ENCODE measurements at regions not wholly inside any gene's neighbourhood (a gene's known extent, or its start where the extent isn't known, plus 50 kb on each side); places are given as distances from the start of the nearest gene placed in this dataset.

DNA sequence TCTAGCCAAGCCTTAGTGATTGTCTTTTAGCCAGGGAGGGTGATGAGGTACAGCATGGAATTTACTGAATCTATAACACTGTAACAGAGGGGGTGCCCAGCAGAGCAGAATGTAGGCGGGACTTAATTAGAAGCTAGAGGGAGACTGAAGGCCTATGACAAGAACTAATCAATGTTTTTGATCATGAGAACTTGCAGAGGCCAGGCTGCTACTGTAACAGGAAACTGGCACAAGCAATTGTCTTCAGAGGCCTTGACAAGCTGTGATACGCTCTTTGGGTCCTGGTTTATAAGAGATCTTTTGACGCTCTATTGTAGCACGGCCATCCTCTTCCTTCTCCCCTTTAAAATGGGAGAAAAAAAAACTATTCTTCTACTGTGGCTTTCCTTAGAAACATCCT lies 1297.3 kb downstream of the JRKL start:
- Histone ChIP-seq H3K27me3 (ENCODE audit: control insufficient read depth in 2 of 2, insufficient read depth in 2 of 2, low read length in 2 of 2) (no peaks in the 10 kb centered on the region), H3K27ac (ENCODE audit: extremely low read depth, low read depth, low read length) (no peak overlapping the region), H3K79me2 (ENCODE audit: control insufficient read depth, insufficient read depth, low read length) (no peaks in the 10 kb centered on the region), H3K9me3 (replicated peaks; ENCODE audit: control insufficient read depth, insufficient read depth, low read depth, low read length) (0 out of 2 replicates have a peak, but pooled peaks cover 1% of the 10 kb centered on the region), H3K4me2 (ENCODE audit: insufficient read depth, low read length) (no peak overlapping the region), H2AFZ (ENCODE audit: low read depth, low read length) (peak overlapping the region; percentile 86), H3K9me1 (ENCODE audit: control insufficient read depth, insufficient read depth, low read length) (peaks cover 3% of the 10 kb centered on the region), H3K4me3 (no peak overlapping the region), H3K36me3 (ENCODE audit: control insufficient read depth, insufficient read depth, low read length) (no peaks in the 10 kb centered on the region), H3K4me1 (replicated peaks in 1 of 2; ENCODE audit: control insufficient read depth in 2 of 2, insufficient read depth in 2 of 2, low read length in 2 of 2) (no peaks in the 10 kb centered on the region), H4K20me1 (replicated peaks; ENCODE audit: control insufficient read depth, insufficient read depth, low read length) (no peaks in the 10 kb centered on the region), H3K9ac (ENCODE audit: insufficient read depth in 1 of 2, low read depth in 2 of 2, low read length in 2 of 2) (no peak overlapping the region)
- intact Hi-C loops (cut with micrococcal nuclease) (no loop called here), in situ Hi-C loops (cut with MboI) (no loop called here)
- BruUV-seq (replicated peaks) = no TSS peak
- ChIA-PET POLR2A (no interaction called here), CTCF (ENCODE audit: low intra/inter-chr PET ratio) (no interaction called here)
- no peak for DNase-seq (ENCODE audit: extremely low read depth in 1 of 4, low spot score in 3 of 4)
- WGBS (ENCODE audit: insufficient coverage, low coverage, missing lambda C conversion rate) = 39% methylated on average over 4 of the region's 4 CpGs
- no peak for FAIRE-seq
- no peak for ATAC-seq
- TF ChIP-seq TRIM28 (IDR thresholded peaks at IDR 0.05) = no peak
- TF ChIP-seq, protein P1, sequence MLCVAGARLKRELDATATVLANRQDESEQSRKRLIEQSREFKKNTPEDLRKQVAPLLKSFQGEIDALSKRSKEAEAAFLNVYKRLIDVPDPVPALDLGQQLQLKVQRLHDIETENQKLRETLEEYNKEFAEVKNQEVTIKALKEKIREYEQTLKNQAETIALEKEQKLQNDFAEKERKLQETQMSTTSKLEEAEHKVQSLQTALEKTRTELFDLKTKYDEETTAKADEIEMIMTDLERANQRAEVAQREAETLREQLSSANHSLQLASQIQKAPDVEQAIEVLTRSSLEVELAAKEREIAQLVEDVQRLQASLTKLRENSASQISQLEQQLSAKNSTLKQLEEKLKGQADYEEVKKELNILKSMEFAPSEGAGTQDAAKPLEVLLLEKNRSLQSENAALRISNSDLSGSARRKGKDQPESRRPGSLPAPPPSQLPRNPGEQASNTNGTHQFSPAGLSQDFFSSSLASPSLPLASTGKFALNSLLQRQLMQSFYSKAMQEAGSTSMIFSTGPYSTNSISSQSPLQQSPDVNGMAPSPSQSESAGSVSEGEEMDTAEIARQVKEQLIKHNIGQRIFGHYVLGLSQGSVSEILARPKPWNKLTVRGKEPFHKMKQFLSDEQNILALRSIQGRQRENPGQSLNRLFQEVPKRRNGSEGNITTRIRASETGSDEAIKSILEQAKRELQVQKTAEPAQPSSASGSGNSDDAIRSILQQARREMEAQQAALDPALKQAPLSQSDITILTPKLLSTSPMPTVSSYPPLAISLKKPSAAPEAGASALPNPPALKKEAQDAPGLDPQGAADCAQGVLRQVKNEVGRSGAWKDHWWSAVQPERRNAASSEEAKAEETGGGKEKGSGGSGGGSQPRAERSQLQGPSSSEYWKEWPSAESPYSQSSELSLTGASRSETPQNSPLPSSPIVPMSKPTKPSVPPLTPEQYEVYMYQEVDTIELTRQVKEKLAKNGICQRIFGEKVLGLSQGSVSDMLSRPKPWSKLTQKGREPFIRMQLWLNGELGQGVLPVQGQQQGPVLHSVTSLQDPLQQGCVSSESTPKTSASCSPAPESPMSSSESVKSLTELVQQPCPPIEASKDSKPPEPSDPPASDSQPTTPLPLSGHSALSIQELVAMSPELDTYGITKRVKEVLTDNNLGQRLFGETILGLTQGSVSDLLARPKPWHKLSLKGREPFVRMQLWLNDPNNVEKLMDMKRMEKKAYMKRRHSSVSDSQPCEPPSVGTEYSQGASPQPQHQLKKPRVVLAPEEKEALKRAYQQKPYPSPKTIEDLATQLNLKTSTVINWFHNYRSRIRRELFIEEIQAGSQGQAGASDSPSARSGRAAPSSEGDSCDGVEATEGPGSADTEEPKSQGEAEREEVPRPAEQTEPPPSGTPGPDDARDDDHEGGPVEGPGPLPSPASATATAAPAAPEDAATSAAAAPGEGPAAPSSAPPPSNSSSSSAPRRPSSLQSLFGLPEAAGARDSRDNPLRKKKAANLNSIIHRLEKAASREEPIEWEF (CRISPR knock-in tag; IDR thresholded peaks at IDR 0.05) = no peak
- no peak for TF ChIP-seq MEF2D (tag; conservative IDR thresholded peaks at IDR 0.05; ENCODE audit: low read depth)
- TF ChIP-seq, protein P2, sequence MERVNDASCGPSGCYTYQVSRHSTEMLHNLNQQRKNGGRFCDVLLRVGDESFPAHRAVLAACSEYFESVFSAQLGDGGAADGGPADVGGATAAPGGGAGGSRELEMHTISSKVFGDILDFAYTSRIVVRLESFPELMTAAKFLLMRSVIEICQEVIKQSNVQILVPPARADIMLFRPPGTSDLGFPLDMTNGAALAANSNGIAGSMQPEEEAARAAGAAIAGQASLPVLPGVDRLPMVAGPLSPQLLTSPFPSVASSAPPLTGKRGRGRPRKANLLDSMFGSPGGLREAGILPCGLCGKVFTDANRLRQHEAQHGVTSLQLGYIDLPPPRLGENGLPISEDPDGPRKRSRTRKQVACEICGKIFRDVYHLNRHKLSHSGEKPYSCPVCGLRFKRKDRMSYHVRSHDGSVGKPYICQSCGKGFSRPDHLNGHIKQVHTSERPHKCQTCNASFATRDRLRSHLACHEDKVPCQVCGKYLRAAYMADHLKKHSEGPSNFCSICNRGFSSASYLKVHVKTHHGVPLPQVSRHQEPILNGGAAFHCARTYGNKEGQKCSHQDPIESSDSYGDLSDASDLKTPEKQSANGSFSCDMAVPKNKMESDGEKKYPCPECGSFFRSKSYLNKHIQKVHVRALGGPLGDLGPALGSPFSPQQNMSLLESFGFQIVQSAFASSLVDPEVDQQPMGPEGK (CRISPR knock-in tag; IDR thresholded peaks at IDR 0.05; ENCODE audit: borderline replicate concordance) = no peak
- no peak for TF ChIP-seq EZH2 (IDR thresholded peaks at IDR 0.05; ENCODE audit: borderline replicate concordance, low read depth, low read length)
- TF ChIP-seq SNIP1 (IDR thresholded peaks at IDR 0.05; ENCODE audit: low read depth) = no peak
- no peak for TF ChIP-seq ZFP30 (CRISPR knock-in tag; IDR thresholded peaks at IDR 0.05; ENCODE audit: borderline replicate concordance)
- no peak for TF ChIP-seq EP300 (IDR thresholded peaks at IDR 0.05; ENCODE audit: low read length)
- TF ChIP-seq ZNF444 (CRISPR knock-in tag; IDR thresholded peaks at IDR 0.05) = no peak
- no peak for TF ChIP-seq TEAD2 (tag; IDR thresholded peaks at IDR 0.05)
- TF ChIP-seq SMARCA4 (IDR thresholded peaks at IDR 0.05) = no peak
- no peak for TF ChIP-seq MCM7 (IDR thresholded peaks at IDR 0.05)
- TF ChIP-seq CCNT2 (IDR thresholded peaks at IDR 0.05; ENCODE audit: borderline replicate concordance, extremely low read depth, insufficient read length, low read depth, low read length) = no peak
- TF ChIP-seq GTF2F1 (IDR thresholded peaks at IDR 0.05; ENCODE audit: low read depth, low read length) = no peak

Data from K562 (cell line).